ENCODE measurements at regions not wholly inside any gene's neighbourhood (a gene's known extent, or its start where the extent isn't known, plus 50 kb on each side); places are given as distances from the start of the nearest gene placed in this dataset.
"Not testable (repeated sequence)": the region's sequence is repeated elsewhere in the genome, so short reads cannot be mapped to it uniquely, and the experiment has no call there.

GRCh38 chr3:71961891-71962290 lies 176.9 kb upstream of the PROK2 start:
- no peak for DNase-seq

DNA sequence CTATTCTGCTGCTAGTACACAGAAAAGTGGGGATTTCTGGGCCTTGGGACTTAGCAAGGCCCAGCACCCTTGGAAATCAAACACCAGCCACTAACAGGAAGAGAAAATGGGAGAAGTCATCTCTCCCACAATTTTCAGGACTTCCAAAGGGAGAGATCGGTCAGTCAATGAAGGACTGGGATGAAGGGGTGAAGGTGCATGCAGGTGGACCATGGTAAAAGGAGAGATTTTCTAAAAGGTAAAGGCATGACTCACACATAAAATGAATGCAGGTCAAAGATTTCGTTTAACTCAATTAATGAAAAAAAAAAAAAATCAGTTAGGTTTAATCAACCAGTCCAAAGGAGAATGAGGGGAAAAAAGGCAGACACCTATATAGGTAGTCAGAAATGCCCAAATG lies 176.4 kb upstream of the PROK2 start:
- DNase-seq = no peak

DNA sequence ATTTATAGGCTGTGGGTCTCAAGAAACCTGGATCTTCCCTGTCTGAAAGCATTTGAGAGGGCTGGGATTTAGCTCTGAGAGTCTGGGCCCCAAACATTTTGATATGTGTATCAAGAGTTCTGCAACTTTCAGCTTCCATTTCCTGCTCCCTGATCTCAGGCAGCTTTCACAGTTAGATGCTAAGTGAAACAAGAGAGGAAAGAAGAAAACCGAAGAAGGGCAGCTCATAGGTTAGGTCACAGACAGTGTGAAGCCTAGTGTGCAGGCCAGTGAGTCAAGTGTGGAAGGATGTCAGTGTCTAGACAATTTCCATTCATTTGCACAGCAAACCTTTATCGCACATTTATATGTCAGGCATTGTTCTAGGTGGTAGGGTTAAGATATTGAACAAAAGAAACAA lies 173.6 kb upstream of the PROK2 start:
- no peak for DNase-seq

DNA sequence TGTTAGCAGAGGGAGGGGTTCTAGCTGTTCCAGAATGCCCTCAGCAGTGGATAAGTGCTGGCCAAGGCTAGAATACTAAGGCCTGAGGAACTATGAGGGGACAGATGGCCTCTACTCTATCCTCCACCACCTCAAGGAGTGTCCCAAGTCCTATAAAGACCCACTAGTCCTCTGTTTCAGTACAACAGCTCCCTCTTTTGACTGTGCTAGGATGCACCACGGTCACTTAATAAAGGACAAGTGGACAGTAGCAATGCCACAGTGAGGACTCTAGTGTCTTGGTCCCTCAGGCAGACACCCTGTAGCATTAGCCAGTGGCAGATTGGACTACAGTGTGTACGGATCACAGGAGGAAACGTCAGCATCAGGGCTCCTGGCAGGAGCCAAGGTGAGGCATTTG lies 171.8 kb upstream of the PROK2 start:
- no peak for DNase-seq

DNA sequence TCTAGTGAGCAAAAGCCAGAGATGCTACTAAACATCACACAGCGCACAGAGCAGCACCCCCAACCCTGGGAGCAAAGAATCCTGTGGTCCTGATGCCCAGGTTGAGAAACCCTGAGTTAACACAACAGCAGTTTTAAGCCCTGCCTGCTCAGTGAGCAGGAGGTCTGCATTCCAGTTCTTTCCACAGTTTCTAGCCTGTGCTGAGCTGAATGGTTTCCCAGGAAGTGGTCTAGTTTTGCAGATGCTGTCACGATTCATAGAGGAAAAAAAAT lies 171.1 kb upstream of the PROK2 start:
- no peak for DNase-seq

GRCh38 chr3:71955240-71956068 lies 170.5 kb upstream of the PROK2 start:
- no peak for DNase-seq

- no peak for DNase-seq
Observed at GRCh38 chr3:71951842-71952241, 166.9 kb upstream of the PROK2 start.

GRCh38 chr3:71951361-71951760 lies 166.4 kb upstream of the PROK2 start:
- DNase-seq = no peak

- DNase-seq = no peak
Observed at GRCh38 chr3:71949442-71949841, 164.5 kb upstream of the PROK2 start.

DNA sequence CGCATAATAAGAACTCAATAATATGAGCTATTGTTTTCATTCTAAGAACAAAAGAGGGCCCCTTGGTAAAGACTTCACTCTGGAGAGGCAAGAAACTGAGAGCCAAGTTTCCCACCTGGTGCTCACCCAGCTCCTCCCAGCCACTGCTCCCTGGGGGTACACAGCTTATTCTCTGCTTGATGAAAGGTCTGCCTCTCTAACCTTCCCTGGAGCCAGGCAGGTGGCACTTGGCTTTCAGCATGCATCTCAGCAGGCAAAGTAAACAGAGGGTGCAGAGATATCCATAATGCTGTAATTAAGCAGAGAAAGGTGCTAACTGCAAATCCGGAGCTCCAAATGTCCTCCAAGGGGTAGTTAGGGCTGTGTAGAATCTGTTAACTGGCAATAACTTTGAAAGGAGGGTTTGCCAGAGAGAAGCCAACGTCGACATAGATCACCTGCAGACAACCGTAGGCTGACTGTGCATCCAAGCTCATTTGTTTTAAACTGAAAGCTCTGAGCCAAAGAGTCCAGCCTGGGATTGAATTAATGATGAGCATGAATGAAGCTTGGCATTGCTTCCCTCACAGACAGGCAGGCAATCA lies 159.6 kb upstream of the PROK2 start:
- no peak for DNase-seq

DNA sequence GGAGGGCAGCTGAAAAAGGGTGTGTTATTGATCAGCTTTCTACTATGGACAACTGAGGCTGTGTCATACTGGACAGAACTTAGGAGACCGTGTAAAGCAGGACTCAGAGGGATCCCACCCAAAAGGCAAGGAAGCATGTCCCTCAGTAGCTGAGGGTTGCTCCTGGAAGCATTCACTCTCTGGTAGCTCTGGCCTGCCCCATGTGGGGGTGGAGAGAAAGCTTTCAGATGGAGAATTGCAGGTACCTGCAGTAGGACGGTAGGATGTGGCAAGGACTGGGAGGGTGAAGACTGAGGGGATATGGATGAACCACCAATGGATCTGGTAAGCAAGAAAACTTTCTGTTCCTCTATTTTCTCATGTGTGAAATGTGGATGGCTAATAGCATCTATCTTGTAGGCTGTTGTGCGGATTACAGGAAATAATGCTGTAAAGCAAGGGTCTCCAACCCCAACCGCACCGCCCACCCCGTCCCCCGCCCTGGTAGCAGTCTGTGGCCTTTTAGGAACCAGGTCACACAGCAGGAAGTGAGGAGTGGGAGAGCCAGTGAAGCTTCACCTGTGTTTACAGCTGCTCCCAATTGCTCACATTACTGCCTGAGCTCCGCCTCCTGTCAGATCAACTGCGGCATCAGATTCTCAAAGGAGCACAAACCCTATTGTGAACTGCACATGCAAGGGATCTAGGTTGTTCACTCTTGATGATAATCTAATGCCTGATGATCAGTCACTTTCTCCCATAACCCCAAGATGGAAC lies 157.7 kb upstream of the PROK2 start:
- DNase-seq = no peak

DNA sequence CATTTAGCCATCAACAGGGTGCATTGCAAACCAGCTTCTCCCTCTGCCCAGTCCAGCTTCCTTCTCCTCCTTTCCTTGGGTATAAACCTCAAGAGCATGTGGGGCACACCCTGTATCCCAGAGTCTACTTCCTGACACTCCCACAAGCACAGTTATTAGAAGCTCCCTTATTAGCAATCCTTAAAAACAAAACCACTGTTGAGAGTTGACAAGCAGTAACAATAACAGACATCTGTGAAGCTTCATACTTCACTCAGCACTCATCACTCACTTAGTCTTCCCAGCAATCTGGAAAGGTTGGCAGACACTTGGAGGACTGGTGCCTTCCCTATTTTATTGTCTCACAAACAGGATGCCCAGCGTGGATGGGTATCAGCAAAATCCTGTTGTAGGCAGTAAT lies 155.5 kb upstream of the PROK2 start:
- no peak for DNase-seq

DNA sequence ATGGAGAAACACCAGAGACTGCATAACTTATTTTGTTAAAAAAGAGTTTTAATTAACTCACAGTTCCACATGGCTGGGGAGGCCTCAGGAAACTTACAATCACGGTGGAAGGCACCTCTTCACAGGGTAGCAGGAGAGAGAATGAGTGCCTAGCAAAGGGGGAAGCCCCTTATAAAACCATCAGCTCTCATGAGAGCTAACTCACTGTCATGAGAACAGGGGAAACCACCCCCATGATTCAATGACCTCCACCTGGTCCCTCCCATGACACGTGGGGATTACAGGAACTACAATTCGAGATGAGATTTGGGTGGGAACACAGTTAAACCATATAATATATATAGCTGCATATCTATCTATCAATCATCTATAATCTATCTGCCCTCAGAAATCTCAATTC lies 153.1 kb upstream of the PROK2 start:
- not testable (repeated sequence) for DNase-seq

GRCh38 chr3:71936681-71937080 lies 151.7 kb upstream of the PROK2 start:
- no peak for DNase-seq

DNA sequence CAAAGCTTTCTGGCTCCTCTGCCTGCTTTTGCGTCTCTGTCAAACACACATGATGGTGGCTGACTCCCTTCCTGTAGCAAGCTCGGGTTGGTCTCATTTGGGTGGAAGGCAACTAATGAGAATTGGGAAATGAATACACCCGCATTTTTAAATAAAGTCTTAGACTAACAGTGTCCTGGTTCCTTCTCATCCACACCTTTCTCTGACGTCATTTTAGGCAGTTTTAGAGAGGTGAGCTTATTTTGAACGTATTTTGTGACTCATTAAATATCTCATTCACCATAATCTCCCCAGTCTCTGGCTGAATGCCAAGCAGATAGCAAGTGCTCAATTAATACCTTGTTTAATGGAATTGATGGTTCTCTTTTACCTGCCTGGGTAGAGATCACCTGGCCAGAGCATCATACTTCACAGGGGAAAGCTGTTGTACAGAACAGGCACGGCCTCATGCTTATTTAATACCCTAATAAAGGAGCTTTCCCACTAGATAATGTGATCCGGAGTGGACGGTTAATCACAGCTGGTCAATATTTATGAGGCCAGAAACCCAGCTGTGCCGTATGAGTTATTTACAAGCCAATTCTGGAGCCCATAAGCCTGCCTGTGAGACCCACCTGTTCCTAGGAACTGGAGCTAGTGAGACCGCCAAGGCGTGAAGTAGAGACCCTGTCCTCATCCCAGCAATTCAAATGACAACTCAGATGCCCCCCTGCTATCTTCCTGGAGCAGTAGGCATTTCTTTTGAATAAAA lies 149.7 kb upstream of the PROK2 start:
- no peak for DNase-seq

DNA sequence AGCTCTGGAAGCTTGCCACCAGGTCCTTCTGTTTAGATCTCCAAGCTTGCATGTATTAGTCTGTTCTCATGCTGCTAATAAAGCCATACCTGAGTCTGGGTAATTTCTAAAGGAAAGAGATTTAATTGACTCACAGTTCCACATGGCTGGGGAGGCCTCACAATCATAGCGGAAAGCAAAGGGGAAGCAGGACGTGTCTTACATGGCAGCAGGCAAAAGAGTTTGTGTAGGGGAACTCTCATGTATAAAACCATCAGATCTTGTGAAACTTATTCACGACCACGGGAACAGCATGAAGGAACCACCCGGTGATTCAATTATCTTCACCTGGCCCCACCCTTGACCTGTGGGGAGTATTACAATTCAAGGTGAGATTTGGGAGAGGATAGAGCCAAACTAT lies 147.0 kb upstream of the PROK2 start:
- DNase-seq = no peak

DNA sequence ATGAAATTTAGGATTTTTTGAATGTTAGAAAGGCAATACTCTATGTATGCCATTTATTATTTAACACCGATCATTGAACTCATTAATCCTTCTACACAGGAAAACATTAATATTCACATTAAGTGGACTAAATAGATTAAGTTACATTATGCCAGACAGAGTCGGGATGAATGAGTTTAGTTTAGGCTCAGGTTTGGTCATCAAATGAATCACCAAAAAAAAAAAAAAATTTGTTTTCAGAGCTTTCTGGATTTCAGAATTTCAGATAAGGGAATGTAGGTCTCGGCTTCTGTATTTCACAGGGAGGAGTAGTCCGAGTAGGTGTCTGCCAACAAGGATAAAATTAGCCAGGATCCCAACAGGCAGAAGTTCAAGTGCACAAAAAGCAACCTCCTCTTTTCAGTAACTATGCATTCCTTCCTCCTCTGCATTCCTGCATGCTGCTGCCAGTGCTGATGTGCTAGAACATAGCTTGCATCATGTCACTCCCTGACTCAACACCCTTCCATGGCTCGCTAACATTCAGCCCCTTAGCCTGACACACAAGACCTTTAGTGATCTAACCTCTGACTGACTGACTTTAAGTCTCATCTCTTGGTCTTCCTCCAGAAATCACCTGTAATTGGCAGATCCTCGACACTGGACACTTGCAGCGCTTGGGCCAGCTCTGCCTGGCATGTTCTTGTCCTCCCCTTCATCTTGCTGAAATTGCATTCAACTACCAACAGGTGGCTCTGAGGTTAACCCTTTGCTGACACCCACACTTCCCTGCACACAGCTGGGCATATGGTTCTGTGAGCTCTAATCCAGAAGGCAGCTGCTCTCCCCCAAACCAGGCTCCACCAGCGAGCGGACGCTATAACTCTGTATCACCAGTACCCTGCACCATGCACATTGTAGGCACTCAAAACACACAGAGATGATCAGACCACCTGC lies 145.4 kb upstream of the PROK2 start:
- no peak for DNase-seq

GRCh38 chr3:71928212-71928611 lies 143.3 kb upstream of the PROK2 start:
- DNase-seq = no peak

DNA sequence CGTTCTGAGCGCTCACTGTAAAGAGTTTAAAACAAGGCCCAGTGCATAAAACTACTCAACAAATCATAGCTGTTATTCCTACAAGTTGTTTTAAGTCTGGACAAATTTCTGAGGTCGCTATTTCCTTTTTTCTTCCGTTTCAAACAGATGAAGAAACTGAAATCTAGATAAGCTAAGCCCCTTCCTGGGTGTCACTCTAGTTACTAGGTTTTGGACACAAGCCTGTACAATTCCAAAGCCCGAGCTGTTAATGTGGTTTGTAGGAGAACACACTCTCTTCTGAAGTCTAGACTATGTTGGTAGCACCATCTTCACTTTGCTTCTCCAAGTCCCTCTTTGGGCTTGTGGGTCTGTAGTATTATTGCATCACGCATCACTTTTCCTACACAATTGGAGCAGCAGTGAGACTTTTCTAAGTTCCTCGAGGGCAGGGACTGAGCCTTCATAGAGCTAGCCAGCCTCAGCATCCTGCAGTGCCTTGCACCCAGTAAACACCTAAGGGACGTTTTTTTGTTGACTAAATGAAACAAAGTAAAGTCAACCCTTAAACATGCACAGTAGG lies 142.6 kb upstream of the PROK2 start:
- DNase-seq = no peak

- DNase-seq = no peak
Observed at GRCh38 chr3:71926616-71927015, 141.7 kb upstream of the PROK2 start.

DNA sequence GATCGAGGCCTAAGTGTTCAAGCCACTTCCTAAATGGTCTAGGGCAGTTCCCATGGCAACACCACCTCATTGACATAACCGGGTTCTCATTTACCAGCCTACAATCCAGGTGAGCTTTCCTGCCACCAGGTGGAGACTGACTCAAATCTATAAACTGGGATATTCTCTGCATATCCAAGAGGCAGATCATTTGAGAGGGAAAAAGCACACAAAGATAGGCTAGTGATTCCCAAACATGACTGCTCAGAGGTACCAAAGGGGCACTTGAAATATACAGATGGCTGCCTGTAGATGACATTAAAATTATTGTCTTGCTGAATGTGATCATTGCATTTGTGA lies 141.3 kb upstream of the PROK2 start:
- DNase-seq = no peak

Data from activated CD4-positive, CD25-positive, alpha-beta regulatory T cell (primary cell).